Heart left ventricle (tissue), 16 donors: ENCODE measurements at regions not wholly inside any gene's neighbourhood (a gene's known extent, or its start where the extent isn't known, plus 50 kb on each side); places are given as distances from the start of the nearest gene placed in this dataset.
A peak's percentile ranks its signal among the peaks of the same experiment; 100 is the strongest.

Experiments used
- ATAC-seq, 4 donors: fragments of 200-7000 bp; cut with Tn5 transposase; one replicate each; pipeline ENCODE4 v1.9.1; 2020 to 2022; ENCODE audit warnings: moderate library complexity in 4 of 4, mild to moderate bottlenecking in 3 of 4, moderate number of reproducible peaks in 1 of 4
- DNase-seq, 5 donors: peaks; one replicate each; pipeline ENCODE4 v3.0.0-alpha.2; 2020
- H3K27ac ChIP-seq, 12 donors: fragments of 200-600 bp; sonication (generic) in 4 of 12; one replicate each; pipeline versions ENCODE4 v1.5.0 to v1.8.0; 2016 to 2022; ENCODE audit warnings: mild to moderate bottlenecking in 2 of 12
- H3K27me3 ChIP-seq, 9 donors: fragments of 200-600 bp; sonication (generic) in 2 of 9; one replicate each; pipeline versions ENCODE4 v1.5.1 to v1.8.0; 2016 to 2022; ENCODE audit warnings: mild to moderate bottlenecking in 3 of 9
- H3K36me3 ChIP-seq, 9 donors: fragments of 200-600 bp; sonication (generic) in 2 of 9; one replicate each; pipeline versions ENCODE4 v1.5.0 to v1.8.0; 2018 to 2022; ENCODE audit warnings: mild to moderate bottlenecking in 2 of 9
- H3K4me1 ChIP-seq, 12 donors: fragments of 200-600 bp; sonication (generic) in 4 of 12; one replicate each; pipeline versions ENCODE4 v1.5.0 to v1.8.0; 2016 to 2022; ENCODE audit warnings: mild to moderate bottlenecking in 3 of 12
- H3K4me3 ChIP-seq, 12 donors: fragments of 200-600 bp; sonication (generic) in 4 of 12; one replicate each; pipeline versions ENCODE4 v1.5.0 to v1.8.0; 2017 to 2022; ENCODE audit warnings: mild to moderate bottlenecking in 9 of 12, moderate library complexity in 4 of 12
- H3K9me3 ChIP-seq, 12 donors: fragments of 200-600 bp; sonication (generic) in 4 of 12; one replicate each; pipeline versions ENCODE4 v1.5.0 to v1.8.0; 2016 to 2022; ENCODE audit warnings: mild to moderate bottlenecking in 1 of 12
- POLR2A ChIP-seq, 2 donors: fragments of 450-650 bp; IDR thresholded peaks; one replicate each; pipeline ENCODE4 v1.6.1; 2017; ENCODE audit warnings: antibody characterized with exemption in 2 of 2, mild to moderate bottlenecking in 2 of 2, moderate library complexity in 2 of 2
- WGBS, 4 donors: extraction: QIAGEN DNeasy Blood & Tissue Kit in 2 of 4; methylation state at CpG; one replicate each; pipeline versions ENCODE4 v1.1.5 to v1.1.7; 2013 to 2018; 5-methylcytosine and 5-hydroxymethylcytosine counted together
- intact Hi-C, 10 donors: fragments of 100-400 bp; cut with DNase I; formaldehyde crosslinking; loops; one replicate each; pipeline versions ENCODE4 v1.11.1 to v1.14.2; 2022
- TF ChIP-seq, protein P1 (sequence below), 12 donors: fragments of 200-600 bp; sonication (generic) in 4 of 12; IDR thresholded peaks; one replicate each; pipeline versions ENCODE4 v1.5.0 to v1.8.0; 2018 to 2022; ENCODE audit warnings: antibody characterized with exemption in 12 of 12, mild to moderate bottlenecking in 5 of 12
- donor health status: ischemic (EF 13 %, LVEDD 7.1; RV severe dilation, severe dysfunction).
- donor health status: healthy with polysubstance abuse.
- donor health status: DM: no; HTN: yes; CAD: no.
- donor health status: DM: no; HTN: no; CAD: no.
- donor health status: ischemic (EF 25% LVEDD 6.9; RV normal size, moderate dysfunction).
- donor health status: ischemic (EF 25% LVEDD 5.7; RV mildly dilated, moderate dysfunction).
- donor health status: healthy.
- donor health status: DM: yes; HTN: yes; CAD: no.
- donor health status: ischemic (EF 35%, LVEDD 5.7; RV mildly dilated, moderate dysfunction).
- donor health status: nonischemic (EF 11% LVEDD 7.7; RV severe dilation, severe dysfunction).
- donor health status: DM: yes; HTN: yes; CAD: no.
- donor health status: PGD.
- donor health status: ischemic (EF 29% LVEDD 5.4; RV normal size, mild dysfunction).
- donor health status: nonischemic (EF 23%, LVEDD 6.1; RV moderate dilation, normal function).

DNA sequence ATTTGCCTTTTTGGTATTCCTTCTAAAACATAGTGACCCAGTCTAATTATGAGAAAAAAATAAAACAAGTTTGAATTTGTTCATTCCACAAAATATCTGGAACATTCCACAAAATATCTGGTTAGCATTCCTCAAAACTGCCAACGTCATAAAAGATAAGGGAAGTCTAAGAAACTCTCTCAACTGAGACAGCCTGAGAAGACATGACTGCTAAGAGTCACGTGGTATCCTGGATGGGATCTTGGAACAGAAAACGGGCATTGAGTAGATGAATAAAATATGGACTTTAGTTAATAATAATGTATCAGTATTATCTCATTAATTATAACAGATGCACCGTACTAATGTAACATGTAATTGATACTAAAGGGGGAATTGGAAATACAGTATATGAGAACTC is 280.9 kb downstream of the ARAP2 start:
- H3K36me3 ChIP-seq = no peaks in the 10 kb centered on the region
- H3K4me3 ChIP-seq = no peak overlapping the region
- ATAC-seq = no peak
- no peaks in the 10 kb centered on the region for H3K9me3 ChIP-seq
- H3K4me1 ChIP-seq = no peaks in the 10 kb centered on the region
- H3K27me3 ChIP-seq = no peaks in the 10 kb centered on the region
- intact Hi-C loops = no loop called here
- H3K27ac ChIP-seq = no peak overlapping the region
- TF ChIP-seq, protein P1, sequence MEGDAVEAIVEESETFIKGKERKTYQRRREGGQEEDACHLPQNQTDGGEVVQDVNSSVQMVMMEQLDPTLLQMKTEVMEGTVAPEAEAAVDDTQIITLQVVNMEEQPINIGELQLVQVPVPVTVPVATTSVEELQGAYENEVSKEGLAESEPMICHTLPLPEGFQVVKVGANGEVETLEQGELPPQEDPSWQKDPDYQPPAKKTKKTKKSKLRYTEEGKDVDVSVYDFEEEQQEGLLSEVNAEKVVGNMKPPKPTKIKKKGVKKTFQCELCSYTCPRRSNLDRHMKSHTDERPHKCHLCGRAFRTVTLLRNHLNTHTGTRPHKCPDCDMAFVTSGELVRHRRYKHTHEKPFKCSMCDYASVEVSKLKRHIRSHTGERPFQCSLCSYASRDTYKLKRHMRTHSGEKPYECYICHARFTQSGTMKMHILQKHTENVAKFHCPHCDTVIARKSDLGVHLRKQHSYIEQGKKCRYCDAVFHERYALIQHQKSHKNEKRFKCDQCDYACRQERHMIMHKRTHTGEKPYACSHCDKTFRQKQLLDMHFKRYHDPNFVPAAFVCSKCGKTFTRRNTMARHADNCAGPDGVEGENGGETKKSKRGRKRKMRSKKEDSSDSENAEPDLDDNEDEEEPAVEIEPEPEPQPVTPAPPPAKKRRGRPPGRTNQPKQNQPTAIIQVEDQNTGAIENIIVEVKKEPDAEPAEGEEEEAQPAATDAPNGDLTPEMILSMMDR (IDR thresholded peaks at IDR 0.05) = no peak
- TF ChIP-seq POLR2A (IDR thresholded peaks at IDR 0.05) = no peak
- no peak for DNase-seq
- WGBS, 4 donors = 64 to 75% (median 65%) methylated on average over 4 of the region's 4 CpGs

DNA sequence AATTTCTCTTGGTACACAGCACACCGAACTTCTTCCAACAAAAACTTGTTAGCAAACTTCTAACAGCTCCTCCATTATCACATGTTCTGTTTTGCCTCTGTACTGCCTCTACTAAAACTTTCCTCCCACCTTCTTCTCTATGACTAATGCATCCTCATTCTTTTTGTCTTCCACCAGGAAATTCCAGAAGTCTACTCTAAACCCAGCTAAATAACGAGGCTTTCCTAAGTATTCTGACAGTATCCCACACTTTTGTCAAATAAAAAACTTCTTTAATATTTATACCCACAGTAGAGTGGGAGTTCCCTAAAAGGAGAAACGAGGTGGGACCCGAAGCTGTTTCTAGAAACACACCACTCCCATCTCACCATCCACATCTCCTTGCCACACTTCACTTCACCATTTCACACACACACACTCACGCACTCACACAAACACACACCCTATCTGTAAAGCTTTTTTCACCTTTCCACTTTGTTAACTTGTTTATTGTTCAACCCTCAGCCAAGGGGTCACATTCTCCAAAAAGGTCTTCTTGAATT is 280.3 kb downstream of the ARAP2 start:
- Histone ChIP-seq H3K27ac (no peak overlapping the region), H3K9me3 (no peaks in the 10 kb centered on the region), H3K36me3 (no peaks in the 10 kb centered on the region), H3K27me3 (no peaks in the 10 kb centered on the region), H3K4me3 (no peak overlapping the region), H3K4me1 (no peaks in the 10 kb centered on the region)
- intact Hi-C loops = no loop called here
- 60 to 71% (median 67%) methylated on average over 5 of the region's 5 CpGs for WGBS, 4 donors
- ATAC-seq (peak in 1 of 4 donors; percentile 26), DNase-seq (no peak)
- no peak for TF ChIP-seq POLR2A (IDR thresholded peaks at IDR 0.05)
- TF ChIP-seq, protein P1 (IDR thresholded peaks at IDR 0.05) = no peak

DNA sequence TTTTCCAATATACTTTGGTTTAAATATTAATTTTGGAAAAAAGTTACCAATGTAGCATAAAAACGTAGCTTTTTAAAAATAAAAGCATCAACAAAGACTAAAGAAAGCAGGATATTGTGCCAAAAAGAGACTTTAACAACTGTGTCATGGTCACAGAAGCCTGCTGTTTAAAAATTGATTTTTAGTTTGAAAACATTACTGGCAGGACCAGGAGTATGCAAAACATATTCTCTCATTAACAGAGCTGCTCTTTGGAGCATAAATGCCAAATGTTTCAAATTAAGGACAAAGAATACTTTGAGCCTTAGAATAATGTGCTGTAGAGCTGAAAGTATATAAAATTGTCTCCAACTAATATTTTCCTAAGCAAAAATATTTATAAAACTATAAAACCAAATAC is 279.0 kb downstream of the ARAP2 start:
- DNase-seq (no peak), ATAC-seq (no peak)
- no peaks in the 10 kb centered on the region for H3K9me3 ChIP-seq
- intact Hi-C loops = no loop called here
- H3K4me1 ChIP-seq = no peaks in the 10 kb centered on the region
- no peak for TF ChIP-seq POLR2A (IDR thresholded peaks at IDR 0.05)
- TF ChIP-seq, protein P1 (IDR thresholded peaks at IDR 0.05) = no peak
- no peak overlapping the region for H3K27ac ChIP-seq
- no peaks in the 10 kb centered on the region for H3K27me3 ChIP-seq
- H3K36me3 ChIP-seq = no peaks in the 10 kb centered on the region
- H3K4me3 ChIP-seq = no peak overlapping the region
- WGBS, 4 donors = 37 to 51% (median 42%) methylated on average over 1 of the region's 1 CpG

DNA sequence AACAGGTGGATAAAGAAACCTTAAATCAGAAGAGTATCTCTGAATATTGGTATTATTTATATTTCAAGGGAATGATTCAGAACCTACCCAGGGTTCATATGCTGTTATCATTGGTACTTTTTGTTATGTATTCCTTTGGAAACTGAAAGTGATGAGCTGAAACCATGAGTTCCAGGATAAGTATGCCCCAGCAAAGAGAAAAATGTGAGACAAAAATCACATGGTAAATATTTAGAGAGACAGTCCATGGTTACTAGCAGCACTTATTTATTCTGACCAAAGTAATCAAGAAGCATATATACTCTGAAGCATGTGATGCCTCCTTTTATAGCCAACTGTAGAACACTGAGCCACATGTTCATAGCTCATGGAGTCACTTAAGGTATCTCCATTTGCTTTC is 277.7 kb downstream of the ARAP2 start:
- Histone ChIP-seq H3K27me3 (no peaks in the 10 kb centered on the region), H3K36me3 (no peaks in the 10 kb centered on the region), H3K4me3 (no peak overlapping the region), H3K4me1 (no peaks in the 10 kb centered on the region), H3K27ac (no peak overlapping the region), H3K9me3 (no peaks in the 10 kb centered on the region)
- no peak for DNase-seq
- intact Hi-C loops = no loop called here
- TF ChIP-seq POLR2A (IDR thresholded peaks at IDR 0.05) = no peak
- TF ChIP-seq, protein P1 (IDR thresholded peaks at IDR 0.05) = no peak
- no peak for ATAC-seq
